ENCODE measurements at regions not wholly inside any gene's neighbourhood (a gene's known extent, or its start where the extent isn't known, plus 50 kb on each side); places are given as distances from the start of the nearest gene placed in this dataset.

DNA sequence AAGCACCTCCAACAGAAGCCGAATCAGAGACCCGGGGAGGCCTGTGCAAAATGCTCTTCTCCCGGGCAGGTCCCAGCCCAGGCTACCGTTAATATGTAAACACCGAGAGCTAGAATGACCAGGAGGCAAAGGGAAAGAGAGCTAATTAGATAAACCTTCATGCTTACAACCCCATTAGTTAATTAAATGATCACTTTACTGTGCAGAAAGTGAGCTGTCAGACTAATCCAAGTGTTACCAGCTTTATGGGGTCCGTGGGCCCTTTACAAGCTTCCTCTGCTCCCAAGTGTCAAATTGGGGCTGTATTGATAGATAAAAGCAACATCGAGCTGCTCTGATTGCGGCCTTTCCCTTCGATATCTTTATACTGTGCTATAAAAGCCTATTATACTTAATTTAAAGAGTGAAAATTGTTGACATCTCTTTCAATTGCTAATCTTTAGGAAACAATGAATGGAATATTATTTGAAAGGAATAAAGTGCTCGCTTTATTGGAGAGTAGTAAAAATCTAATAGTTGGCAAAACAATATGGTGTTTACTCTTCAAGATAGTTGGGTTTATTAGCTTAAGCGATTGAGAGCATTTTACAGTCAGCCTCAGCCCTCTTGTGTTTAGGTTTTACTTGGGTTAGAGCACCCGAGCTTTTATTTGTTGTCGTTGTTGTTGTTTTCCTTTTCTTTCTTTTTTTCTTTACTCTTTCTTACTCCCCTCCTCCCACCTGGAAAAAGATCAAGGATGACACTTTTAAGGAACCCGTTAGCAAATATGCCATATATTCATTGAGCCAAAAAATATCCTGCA is 189.3 kb upstream of the GPR12 start:
- TF ChIP-seq CTCF (IDR thresholded peaks at IDR 0.05; ENCODE audit: low read depth, low read length), result no peak
- no peak overlapping the region for H3K4me3 ChIP-seq (replicated peaks in 1 of 2; ENCODE audit: low read depth in 2 of 2, low read length in 2 of 2)
- DNase-seq (ENCODE audit: low read depth in 2 of 2), result no peak

- TF ChIP-seq CTCF (IDR thresholded peaks at IDR 0.05; ENCODE audit: low read depth, low read length), result no peak
- no peak for DNase-seq (ENCODE audit: low read depth in 2 of 2)
- H3K4me3 ChIP-seq (replicated peaks in 1 of 2; ENCODE audit: low read depth in 2 of 2, low read length in 2 of 2), result no peak overlapping the region
These were observed 187.8 kb upstream of the GPR12 start for GRCh38 chr13:26948353-26948752.

DNA sequence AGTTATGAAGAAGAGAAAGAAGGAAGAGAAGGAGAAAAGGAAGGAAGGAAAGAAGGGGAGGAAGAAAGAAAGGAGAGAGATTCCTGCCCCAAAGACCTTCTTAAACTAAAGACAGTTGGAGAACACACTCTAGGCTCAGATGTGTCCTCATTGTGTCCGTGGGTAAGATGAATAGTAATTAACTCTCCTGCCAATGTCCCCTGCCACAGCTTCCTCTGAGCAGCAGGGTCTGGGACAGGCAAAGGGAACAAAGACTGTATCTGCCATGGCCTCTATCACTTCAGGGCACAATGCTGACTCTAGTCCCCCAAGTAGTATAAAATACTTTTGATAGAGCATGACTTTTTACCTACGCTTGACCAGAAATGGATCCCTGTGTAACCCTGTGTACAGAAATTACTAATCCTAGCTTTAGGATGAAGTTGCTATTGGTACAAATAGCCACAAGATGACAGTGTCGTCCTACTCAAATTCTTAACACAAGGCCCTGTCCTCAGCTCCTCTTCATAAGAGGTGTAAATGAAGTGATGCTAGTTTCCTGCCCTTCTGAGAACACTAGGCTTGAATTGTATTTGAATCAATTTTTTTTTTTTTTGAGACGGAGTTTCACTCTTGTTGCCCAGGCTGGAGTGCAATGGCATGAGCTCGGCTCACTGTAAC is 186.2 kb upstream of the GPR12 start:
- peak; percentile 73 to 82 for DNase-seq (ENCODE audit: low read depth in 2 of 2)
- peak; percentile 82 for TF ChIP-seq CTCF (IDR thresholded peaks at IDR 0.05; ENCODE audit: low read depth, low read length)
- H3K4me3 ChIP-seq (replicated peaks in 1 of 2; ENCODE audit: low read depth in 2 of 2, low read length in 2 of 2), result no peak overlapping the region

DNA sequence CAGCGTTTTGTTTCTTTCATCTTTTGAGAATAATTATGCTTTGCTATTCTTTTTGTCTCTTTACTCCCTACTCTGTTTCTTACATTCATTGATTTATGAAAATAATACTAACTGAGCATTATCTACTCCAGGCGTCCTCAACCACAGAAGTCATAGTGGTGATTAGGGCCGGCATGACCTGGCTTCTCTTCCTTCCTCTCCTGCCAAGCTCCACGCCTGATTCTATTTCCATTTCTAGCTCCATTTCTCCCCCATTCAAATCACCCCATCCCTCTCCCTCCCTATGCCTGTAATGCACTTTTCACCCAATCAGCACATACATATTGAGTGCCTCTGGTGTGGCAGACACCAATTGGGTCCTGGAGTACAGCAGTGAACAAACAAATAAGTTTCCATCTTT is 183.2 kb upstream of the GPR12 start:
- no peak for DNase-seq (ENCODE audit: low read depth in 2 of 2)
- H3K4me3 ChIP-seq (replicated peaks in 1 of 2; ENCODE audit: low read depth in 2 of 2, low read length in 2 of 2), result no peak overlapping the region
- no peak for TF ChIP-seq CTCF (IDR thresholded peaks at IDR 0.05; ENCODE audit: low read depth, low read length)

DNA sequence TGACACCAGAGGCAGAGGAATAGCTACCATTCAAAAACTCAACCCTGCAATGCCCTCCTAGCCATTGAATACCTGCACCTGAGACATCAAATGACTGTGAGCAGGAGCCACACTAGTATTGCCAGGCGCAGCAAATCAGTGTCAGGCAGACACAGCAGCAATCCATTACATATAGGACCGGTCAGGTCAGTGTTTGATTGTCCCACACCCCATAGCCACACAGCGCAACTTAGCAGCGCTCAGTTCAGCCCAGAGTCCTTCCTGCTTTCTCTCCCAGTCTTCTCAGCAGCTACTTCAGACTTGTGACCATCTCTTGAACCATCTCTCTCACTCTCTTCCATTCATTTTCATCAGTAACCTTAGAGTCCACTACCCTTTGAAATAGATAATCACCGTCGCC is 181.6 kb upstream of the GPR12 start:
- no peak for TF ChIP-seq CTCF (IDR thresholded peaks at IDR 0.05; ENCODE audit: low read depth, low read length)
- no peak overlapping the region for H3K4me3 ChIP-seq (replicated peaks in 1 of 2; ENCODE audit: low read depth in 2 of 2, low read length in 2 of 2)
- DNase-seq (ENCODE audit: low read depth in 2 of 2), result no peak

DNA sequence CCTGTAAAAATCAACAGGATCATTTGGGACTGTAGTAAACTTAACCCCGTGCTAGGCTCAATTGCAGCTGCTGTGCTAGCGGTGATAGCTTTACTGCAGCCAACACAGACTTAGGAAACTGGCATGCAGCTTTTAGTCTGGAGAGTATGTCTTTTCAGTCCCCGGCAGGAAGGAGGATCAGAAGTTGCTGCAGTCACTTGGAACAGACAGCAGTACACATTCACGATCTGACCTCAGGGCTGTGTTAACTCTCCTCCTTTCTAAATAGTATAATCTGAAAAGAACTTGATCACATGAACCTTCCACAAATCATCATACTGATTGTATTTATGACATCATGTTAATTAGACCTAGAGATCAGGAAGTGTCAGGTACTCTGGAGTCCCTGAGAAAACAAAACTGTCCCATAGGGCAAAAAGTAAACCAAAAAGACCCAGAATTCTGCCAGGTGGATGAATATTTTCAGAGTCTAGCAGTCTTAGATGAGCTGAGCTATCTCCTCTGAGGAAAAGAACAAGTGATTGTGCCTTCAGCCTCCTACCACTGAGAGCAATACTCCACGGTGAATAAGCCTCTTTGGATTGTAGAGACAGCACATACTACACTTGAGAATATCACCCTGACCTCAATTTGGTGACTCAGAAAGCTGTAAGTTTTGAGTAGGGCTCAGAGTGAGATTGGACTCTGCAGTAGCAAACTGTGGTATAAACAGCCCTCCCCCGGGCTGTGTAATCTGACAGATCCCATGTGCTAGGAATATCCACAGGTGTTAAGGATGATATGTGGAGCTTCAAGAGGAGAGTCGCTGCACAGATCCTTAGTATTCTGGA is 181.0 kb upstream of the GPR12 start:
- TF ChIP-seq CTCF (IDR thresholded peaks at IDR 0.05; ENCODE audit: low read depth, low read length), result no peak
- H3K4me3 ChIP-seq (replicated peaks in 1 of 2; ENCODE audit: low read depth in 2 of 2, low read length in 2 of 2), result no peak overlapping the region
- peak; percentile 49 to 74 for DNase-seq (ENCODE audit: low read depth in 2 of 2)
